ENCODE measurements at regions not wholly inside any gene's neighbourhood (a gene's known extent, or its start where the extent isn't known, plus 50 kb on each side); places are given as distances from the start of the nearest gene placed in this dataset.

GRCh38 chr6:168385858-168386735 is 54.9 kb upstream of the SMOC2 start:
- H3K36me3 ChIP-seq = no peaks in the 10 kb centered on the region
- intact Hi-C loops (cut with micrococcal nuclease) = no loop called here
- H3K27me3 ChIP-seq (ENCODE audit: low read depth) = peaks cover 34% of the 10 kb centered on the region
- TF ChIP-seq, protein P1, sequence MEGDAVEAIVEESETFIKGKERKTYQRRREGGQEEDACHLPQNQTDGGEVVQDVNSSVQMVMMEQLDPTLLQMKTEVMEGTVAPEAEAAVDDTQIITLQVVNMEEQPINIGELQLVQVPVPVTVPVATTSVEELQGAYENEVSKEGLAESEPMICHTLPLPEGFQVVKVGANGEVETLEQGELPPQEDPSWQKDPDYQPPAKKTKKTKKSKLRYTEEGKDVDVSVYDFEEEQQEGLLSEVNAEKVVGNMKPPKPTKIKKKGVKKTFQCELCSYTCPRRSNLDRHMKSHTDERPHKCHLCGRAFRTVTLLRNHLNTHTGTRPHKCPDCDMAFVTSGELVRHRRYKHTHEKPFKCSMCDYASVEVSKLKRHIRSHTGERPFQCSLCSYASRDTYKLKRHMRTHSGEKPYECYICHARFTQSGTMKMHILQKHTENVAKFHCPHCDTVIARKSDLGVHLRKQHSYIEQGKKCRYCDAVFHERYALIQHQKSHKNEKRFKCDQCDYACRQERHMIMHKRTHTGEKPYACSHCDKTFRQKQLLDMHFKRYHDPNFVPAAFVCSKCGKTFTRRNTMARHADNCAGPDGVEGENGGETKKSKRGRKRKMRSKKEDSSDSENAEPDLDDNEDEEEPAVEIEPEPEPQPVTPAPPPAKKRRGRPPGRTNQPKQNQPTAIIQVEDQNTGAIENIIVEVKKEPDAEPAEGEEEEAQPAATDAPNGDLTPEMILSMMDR (IDR thresholded peaks at IDR 0.05; ENCODE audit: borderline replicate concordance) = no peak
- no peak overlapping the region for H3K4me3 ChIP-seq
- no peak overlapping the region for H3K27ac ChIP-seq (replicated peaks)
- no peak for DNase-seq
- H3K4me1 ChIP-seq = peaks cover 4% of the 10 kb centered on the region
- H3K9me3 ChIP-seq (replicated peaks) = no peaks in the 10 kb centered on the region

DNA sequence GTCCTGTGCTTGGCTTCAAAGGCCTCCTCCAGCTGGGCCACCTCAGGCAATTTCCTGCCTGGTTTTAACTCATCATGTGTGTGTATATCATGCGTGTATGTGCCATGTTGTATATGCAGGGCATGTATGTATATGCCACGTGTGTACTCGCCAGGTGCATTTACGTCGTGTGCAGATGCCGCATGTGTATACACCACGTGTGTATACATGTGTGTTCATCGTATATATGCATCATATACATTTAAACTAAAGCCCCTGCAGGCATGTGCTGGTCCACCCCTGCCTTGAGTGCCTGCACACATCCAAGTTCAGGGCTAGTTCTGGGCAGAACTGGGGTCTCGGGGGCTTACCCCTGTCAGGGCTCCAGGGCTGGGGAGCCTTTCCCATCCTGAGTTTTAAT is 54.0 kb upstream of the SMOC2 start:
- H3K27ac ChIP-seq (replicated peaks) = no peak overlapping the region
- TF ChIP-seq, protein P1 (IDR thresholded peaks at IDR 0.05; ENCODE audit: borderline replicate concordance) = no peak
- H3K4me1 ChIP-seq = peaks cover 4% of the 10 kb centered on the region
- no peak overlapping the region for H3K4me3 ChIP-seq
- intact Hi-C loops (cut with micrococcal nuclease) = no loop called here
- H3K27me3 ChIP-seq (ENCODE audit: low read depth) = peaks cover 35% of the 10 kb centered on the region
- no peaks in the 10 kb centered on the region for H3K9me3 ChIP-seq (replicated peaks)
- no peak for DNase-seq
- H3K36me3 ChIP-seq = no peaks in the 10 kb centered on the region

DNA sequence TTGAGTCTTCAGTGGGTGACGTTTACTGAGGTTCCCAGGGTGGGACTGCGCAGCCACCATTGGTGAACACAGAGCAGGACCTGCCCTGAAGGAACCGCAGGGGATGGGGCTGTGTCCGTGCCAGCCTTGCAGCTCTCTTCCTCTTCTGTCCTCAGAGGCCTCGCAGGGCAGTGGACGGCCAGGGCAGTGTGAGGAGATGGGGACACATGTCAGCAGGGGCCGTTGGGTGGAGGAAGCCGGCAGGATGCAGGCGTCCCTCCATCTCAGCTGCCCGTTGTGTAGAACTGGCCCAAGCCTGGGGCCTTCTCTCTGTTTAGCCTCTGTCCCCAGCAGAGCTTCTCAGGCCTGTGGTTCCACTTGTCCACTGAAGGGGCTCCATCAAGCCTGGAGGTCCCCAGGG is 53.6 kb upstream of the SMOC2 start:
- Histone ChIP-seq H3K9me3 (replicated peaks) (no peaks in the 10 kb centered on the region), H3K36me3 (no peaks in the 10 kb centered on the region), H3K4me1 (peaks cover 4% of the 10 kb centered on the region), H3K4me3 (no peak overlapping the region), H3K27me3 (ENCODE audit: low read depth) (peaks cover 35% of the 10 kb centered on the region), H3K27ac (replicated peaks) (no peak overlapping the region)
- TF ChIP-seq, protein P1 (IDR thresholded peaks at IDR 0.05; ENCODE audit: borderline replicate concordance) = no peak
- intact Hi-C loops (cut with micrococcal nuclease) = no loop called here
- no peak for DNase-seq

DNA sequence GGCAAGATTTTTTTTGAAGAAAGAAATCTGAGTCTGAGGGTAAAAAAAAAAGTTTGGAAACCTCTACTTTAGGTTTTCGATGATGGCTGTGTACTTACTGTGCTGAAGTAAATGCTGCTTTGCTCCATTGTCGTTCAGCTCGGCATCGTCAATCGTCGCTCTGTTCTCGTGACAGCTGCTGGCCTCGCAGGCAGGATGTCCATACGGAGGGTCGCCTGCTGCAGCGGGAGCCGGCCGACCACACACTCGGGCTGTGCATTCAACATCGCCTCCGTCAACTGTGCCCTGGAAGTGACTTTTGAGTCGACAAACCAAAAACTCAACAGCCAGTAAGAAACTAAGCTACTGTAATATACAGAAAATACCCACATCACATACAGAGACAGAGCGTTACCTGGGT is 53.1 kb upstream of the SMOC2 start:
- DNase-seq = no peak
- H3K4me3 ChIP-seq = no peak overlapping the region
- no peaks in the 10 kb centered on the region for H3K9me3 ChIP-seq (replicated peaks)
- H3K36me3 ChIP-seq = no peaks in the 10 kb centered on the region
- intact Hi-C loops (cut with micrococcal nuclease) = no loop called here
- peaks cover 4% of the 10 kb centered on the region for H3K4me1 ChIP-seq
- peaks cover 39% of the 10 kb centered on the region for H3K27me3 ChIP-seq (ENCODE audit: low read depth)
- TF ChIP-seq, protein P1 (IDR thresholded peaks at IDR 0.05; ENCODE audit: borderline replicate concordance) = no peak
- no peak overlapping the region for H3K27ac ChIP-seq (replicated peaks)

DNA sequence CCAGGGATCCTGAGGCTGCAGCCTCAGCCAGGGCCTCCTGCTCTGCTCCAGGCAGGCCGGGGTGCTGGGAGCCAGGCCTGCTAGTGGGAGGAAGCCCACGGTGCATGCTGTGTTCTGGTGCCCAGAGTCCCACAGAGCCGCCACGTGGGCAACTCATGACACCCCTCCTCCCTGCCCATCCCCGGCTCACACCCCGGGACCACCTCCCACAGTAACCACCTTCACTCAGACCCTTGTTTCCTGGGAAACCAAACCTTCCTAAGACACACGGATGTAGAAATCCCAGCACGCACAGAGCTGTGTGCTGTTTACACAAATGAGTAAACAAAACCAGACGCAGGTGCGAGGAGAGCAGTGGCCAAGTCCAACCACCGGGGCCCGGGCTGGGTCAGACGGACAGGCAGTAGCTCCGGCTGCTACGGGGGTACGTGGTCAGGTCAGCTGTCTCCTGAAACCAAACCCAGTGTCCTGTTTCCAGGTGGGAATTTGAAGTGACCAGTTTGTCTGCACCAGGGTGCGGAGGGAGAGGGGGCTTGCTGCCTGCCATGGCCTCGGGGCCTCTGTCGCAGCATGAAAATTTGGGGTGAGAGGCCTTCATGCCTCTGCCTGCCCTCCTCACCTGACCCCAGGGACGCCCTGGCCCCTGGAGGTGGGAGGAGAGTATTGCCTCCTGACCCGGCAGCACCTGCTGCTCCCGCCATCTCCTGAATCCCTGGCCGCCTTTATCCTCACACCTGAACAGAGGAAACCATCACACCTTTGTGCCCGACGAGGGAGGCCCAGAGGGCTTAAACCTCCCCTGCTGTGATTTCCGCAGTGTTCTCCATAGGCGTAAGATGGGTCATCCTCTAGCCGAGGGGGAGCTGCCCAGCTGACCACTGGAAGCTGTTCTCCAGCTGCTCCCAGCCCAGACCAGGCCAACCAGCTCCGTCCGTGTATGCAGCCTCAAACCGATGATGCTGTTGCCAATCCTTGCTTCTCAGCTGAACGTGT is 52.0 kb upstream of the SMOC2 start:
- Histone ChIP-seq H3K4me3 (no peak overlapping the region), H3K27me3 (ENCODE audit: low read depth) (peaks cover 45% of the 10 kb centered on the region), H3K27ac (replicated peaks) (no peak overlapping the region), H3K36me3 (no peaks in the 10 kb centered on the region), H3K4me1 (peaks cover 4% of the 10 kb centered on the region), H3K9me3 (replicated peaks) (no peaks in the 10 kb centered on the region)
- DNase-seq = no peak
- intact Hi-C loops (cut with micrococcal nuclease) = no loop called here
- TF ChIP-seq, protein P1 (IDR thresholded peaks at IDR 0.05; ENCODE audit: borderline replicate concordance) = no peak

All from left ventricle myocardium inferior (tissue), 1 donor.